MCF 10A (cell line): ENCODE measurements at regions not wholly inside any gene's neighbourhood (a gene's known extent, or its start where the extent isn't known, plus 50 kb on each side); places are given as distances from the start of the nearest gene placed in this dataset.

Experiments used
- BruUV-seq: library from RNA; stranded (reverse); fragments of 400-500 nt; replicated peaks from 2 replicates; lab custom pipeline; 2021; lab: Mats Ljungman, UMichigan
- CTCF ChIA-PET: fragments of 300-600 bp; sonication (Branson Sonifier 250); formaldehyde crosslinking; extraction: SDS; loops from one replicate; lab custom pipeline; 2021; ENCODE audit warnings: antibody characterized with exemption, inconsistent platforms; lab: Yijun Ruan, JAX
- POLR2A ChIA-PET: fragments of 300-600, 350-650 bp; sonication (Branson Sonifier 250); formaldehyde crosslinking; extraction: SDS; loops from one replicate; lab custom pipeline; 2020; ENCODE audit warnings: antibody characterized with exemption, inconsistent platforms; lab: Yijun Ruan, JAX
- DNase-seq: peaks from one replicate; pipeline ENCODE4 v3.0.0-alpha.2; 2018; ENCODE audit not compliant: unreplicated experiment
- H3K27ac Mint-ChIP-seq: one replicate; pipeline ENCODE4 v1.8.0; 2022; ENCODE audit warnings: mild to moderate bottlenecking, low read depth, mixed read lengths; ENCODE audit not compliant: unreplicated experiment
- H3K27me3 Mint-ChIP-seq: one replicate; pipeline ENCODE4 v1.8.0; 2022; ENCODE audit warnings: mixed read lengths; ENCODE audit not compliant: insufficient read depth, unreplicated experiment
- H3K36me3 Mint-ChIP-seq: one replicate; pipeline ENCODE4 v1.8.0; 2022; ENCODE audit warnings: mild to moderate bottlenecking, moderate library complexity, mixed read lengths; ENCODE audit not compliant: insufficient read depth, unreplicated experiment
- H3K4me1 Mint-ChIP-seq: one replicate; pipeline ENCODE4 v1.8.0; 2022; ENCODE audit warnings: mixed read lengths; ENCODE audit not compliant: insufficient read depth, unreplicated experiment
- H3K4me3 Mint-ChIP-seq: one replicate; pipeline ENCODE4 v1.8.0; 2022; ENCODE audit warnings: mild to moderate bottlenecking, moderate library complexity, mixed read lengths; ENCODE audit not compliant: unreplicated experiment
- H3K9me3 Mint-ChIP-seq: one replicate; pipeline ENCODE4 v1.8.0; 2022; ENCODE audit warnings: mixed read lengths; ENCODE audit not compliant: unreplicated experiment
- intact Hi-C: fragments of 100-400 bp; cut with micrococcal nuclease; formaldehyde crosslinking; loops from 2 replicates; pipeline ENCODE4 v1.14.1; 2022
- TF ChIP-seq, protein P1 (sequence below): fragments of 200-600 bp; IDR thresholded peaks from one replicate; pipeline ENCODE4 v1.8.0; 2022; ENCODE audit warnings: antibody characterized with exemption, mild to moderate bottlenecking; ENCODE audit not compliant: unreplicated experiment

DNA sequence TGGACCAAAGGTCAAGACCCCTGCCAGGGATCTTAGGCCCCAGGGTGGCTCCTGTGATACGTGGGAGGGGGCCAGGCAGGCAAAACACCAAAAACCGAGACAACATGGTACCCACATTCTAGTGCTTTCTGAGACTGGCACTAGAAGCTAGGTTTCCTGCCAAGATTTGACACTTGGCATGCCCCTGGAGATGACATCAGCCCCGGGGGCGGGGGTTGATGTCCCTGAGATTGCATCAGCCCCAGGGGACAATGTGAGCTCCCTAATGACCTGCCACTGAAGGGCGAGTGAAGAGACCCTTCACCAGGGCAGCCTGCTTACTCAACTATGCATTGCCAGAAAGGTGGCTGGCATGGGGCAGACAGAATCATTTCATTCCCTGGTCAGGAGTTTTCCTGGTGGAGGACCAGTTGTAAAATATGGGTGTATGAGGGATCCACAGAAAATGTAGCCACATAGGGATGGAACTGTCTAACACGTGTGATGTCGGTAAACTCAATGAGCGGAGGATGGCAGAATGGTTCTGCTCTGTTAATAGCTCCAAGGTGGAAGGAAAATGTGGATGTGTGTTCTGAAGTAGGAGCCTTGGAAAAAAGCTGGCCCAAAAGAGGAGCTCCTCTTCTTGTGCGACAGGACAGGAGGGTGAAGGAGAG lies 219.7 kb downstream of the UNC5CL start:
- no peaks in the 10 kb centered on the region for H3K9me3 Mint-ChIP-seq

DNA sequence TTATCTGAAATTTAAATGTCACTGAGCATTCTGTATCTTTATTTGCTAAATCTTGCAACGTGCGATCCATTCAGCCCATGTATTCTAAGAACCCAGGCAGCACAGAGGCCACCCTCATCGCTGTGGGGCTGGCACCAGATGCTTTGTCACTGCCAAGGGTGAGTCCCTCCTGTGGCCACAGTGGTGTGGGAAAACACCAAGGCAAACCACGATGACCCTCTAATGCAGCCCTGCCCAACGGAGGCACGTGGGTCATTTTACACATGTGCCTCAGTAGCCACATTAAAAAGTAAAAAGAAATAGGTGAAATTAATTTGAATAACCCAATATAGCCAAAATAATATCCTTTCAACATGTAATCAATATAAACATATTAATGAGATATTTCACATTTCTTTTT lies 221.7 kb downstream of the UNC5CL start:
- CTCF ChIA-PET, result no interaction called here
- TF ChIP-seq, protein P1, sequence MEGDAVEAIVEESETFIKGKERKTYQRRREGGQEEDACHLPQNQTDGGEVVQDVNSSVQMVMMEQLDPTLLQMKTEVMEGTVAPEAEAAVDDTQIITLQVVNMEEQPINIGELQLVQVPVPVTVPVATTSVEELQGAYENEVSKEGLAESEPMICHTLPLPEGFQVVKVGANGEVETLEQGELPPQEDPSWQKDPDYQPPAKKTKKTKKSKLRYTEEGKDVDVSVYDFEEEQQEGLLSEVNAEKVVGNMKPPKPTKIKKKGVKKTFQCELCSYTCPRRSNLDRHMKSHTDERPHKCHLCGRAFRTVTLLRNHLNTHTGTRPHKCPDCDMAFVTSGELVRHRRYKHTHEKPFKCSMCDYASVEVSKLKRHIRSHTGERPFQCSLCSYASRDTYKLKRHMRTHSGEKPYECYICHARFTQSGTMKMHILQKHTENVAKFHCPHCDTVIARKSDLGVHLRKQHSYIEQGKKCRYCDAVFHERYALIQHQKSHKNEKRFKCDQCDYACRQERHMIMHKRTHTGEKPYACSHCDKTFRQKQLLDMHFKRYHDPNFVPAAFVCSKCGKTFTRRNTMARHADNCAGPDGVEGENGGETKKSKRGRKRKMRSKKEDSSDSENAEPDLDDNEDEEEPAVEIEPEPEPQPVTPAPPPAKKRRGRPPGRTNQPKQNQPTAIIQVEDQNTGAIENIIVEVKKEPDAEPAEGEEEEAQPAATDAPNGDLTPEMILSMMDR, result no peak
- H3K4me3 Mint-ChIP-seq, result no peak overlapping the region
- H3K36me3 Mint-ChIP-seq, result no peaks in the 10 kb centered on the region
- POLR2A ChIA-PET, result no interaction called here
- no peak overlapping the region for H3K27ac Mint-ChIP-seq
- BruUV-seq, result no TSS peak
- no peaks in the 10 kb centered on the region for H3K4me1 Mint-ChIP-seq
- H3K27me3 Mint-ChIP-seq, result no peaks in the 10 kb centered on the region
- intact Hi-C loops, result no loop called here
- no peak for DNase-seq
- no peaks in the 10 kb centered on the region for H3K9me3 Mint-ChIP-seq

More for the DNA sequence above, 219.7 kb downstream of the UNC5CL start:
- no TSS peak for BruUV-seq
- no peak for DNase-seq
- intact Hi-C loops, result no loop called here
- no peaks in the 10 kb centered on the region for H3K4me1 Mint-ChIP-seq
- ChIA-PET POLR2A (no interaction called here), CTCF (interaction anchor here (0.8 kb wide), 2 partner anchors 15 to 19 kb away, joined by 3 read pairs; no protein-coding TSS in a partner anchor)
- H3K27me3 Mint-ChIP-seq, result no peaks in the 10 kb centered on the region
- no peak overlapping the region for H3K27ac Mint-ChIP-seq
- H3K4me3 Mint-ChIP-seq, result no peak overlapping the region
- TF ChIP-seq, protein P1, result no peak
- no peaks in the 10 kb centered on the region for H3K36me3 Mint-ChIP-seq

DNA sequence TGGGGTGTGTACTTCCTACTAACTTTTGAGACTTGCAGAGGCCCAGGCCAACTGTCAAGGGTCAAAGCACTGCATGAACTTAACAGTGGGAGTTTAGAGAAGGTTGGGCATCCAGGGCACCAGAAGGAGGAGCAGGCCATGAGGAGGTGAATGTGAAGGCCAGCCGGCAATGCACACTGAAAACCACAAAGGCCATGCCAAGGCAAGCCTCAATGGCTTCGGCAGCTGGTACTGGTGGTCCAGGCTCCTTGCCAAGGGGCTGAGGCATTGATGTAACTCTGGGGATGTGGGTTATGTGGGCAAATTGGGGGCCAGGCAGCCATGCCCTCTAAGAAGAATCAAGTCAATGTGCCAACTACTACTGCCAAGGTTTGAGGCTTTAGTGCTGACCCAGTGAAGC lies 222.4 kb downstream of the UNC5CL start:
- Mint-ChIP-seq H3K36me3 (no peaks in the 10 kb centered on the region), H3K27me3 (no peaks in the 10 kb centered on the region), H3K9me3 (no peaks in the 10 kb centered on the region), H3K4me3 (no peak overlapping the region), H3K27ac (no peak overlapping the region), H3K4me1 (no peaks in the 10 kb centered on the region)
- DNase-seq, result no peak
- ChIA-PET CTCF (no interaction called here), POLR2A (no interaction called here)
- BruUV-seq, result no TSS peak
- intact Hi-C loops, result no loop called here
- TF ChIP-seq, protein P1, result no peak

DNA sequence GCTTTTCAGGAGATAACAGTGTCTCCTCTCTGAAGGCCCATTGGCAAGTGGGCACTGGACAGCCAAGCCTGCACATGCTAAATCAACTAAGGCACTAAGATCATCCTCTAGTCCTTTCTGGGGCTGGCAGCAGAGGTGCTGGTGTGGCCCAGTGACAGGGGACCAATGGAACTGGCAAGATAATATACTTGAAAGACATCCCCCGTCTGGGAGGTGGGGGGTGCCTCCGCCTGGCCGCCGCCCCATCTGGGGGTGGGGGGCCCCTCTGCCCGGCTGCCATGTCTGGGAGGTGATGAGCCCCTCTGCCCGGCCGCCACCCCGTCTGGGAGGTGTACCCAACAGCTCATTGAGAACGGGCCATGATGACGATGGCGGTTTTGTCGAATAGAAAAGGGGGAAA lies 223.3 kb downstream of the UNC5CL start:
- H3K4me3 Mint-ChIP-seq, result no peak overlapping the region
- H3K36me3 Mint-ChIP-seq, result no peaks in the 10 kb centered on the region
- ChIA-PET POLR2A (interaction anchor here (0.7 kb wide), 1 partner anchor 17 kb away, joined by 4 read pairs; no protein-coding TSS in a partner anchor), CTCF (no interaction called here)
- no peak for DNase-seq
- H3K4me1 Mint-ChIP-seq, result no peaks in the 10 kb centered on the region
- TF ChIP-seq, protein P1, result no peak
- no TSS peak for BruUV-seq
- no peaks in the 10 kb centered on the region for H3K9me3 Mint-ChIP-seq
- no peaks in the 10 kb centered on the region for H3K27me3 Mint-ChIP-seq
- H3K27ac Mint-ChIP-seq, result no peak overlapping the region
- intact Hi-C loops, result no loop called here
